ENCODE measurements at regions not wholly inside any gene's neighbourhood (a gene's known extent, or its start where the extent isn't known, plus 50 kb on each side); places are given as distances from the start of the nearest gene placed in this dataset.

- TF ChIP-seq, protein P1, sequence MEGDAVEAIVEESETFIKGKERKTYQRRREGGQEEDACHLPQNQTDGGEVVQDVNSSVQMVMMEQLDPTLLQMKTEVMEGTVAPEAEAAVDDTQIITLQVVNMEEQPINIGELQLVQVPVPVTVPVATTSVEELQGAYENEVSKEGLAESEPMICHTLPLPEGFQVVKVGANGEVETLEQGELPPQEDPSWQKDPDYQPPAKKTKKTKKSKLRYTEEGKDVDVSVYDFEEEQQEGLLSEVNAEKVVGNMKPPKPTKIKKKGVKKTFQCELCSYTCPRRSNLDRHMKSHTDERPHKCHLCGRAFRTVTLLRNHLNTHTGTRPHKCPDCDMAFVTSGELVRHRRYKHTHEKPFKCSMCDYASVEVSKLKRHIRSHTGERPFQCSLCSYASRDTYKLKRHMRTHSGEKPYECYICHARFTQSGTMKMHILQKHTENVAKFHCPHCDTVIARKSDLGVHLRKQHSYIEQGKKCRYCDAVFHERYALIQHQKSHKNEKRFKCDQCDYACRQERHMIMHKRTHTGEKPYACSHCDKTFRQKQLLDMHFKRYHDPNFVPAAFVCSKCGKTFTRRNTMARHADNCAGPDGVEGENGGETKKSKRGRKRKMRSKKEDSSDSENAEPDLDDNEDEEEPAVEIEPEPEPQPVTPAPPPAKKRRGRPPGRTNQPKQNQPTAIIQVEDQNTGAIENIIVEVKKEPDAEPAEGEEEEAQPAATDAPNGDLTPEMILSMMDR (IDR thresholded peaks at IDR 0.05) = no peak
- no peak for TF ChIP-seq POLR2A (IDR thresholded peaks at IDR 0.05)
These were observed 293.0 kb downstream of the KCNS3 start for GRCh38 chr2:18171191-18172139.

All from testis (tissue), 2 donors.